GM19043 (cell line): ENCODE measurements at regions not wholly inside any gene's neighbourhood (a gene's known extent, or its start where the extent isn't known, plus 50 kb on each side); places are given as distances from the start of the nearest gene placed in this dataset.
A peak's percentile ranks its signal among the peaks of the same experiment; 100 is the strongest.

Experiments used
- ATAC-seq: cut with Tn5 transposase; IDR thresholded peaks from one replicate; pipeline ENCODE4 v1.9.1; 2021; ENCODE audit warnings: low read depth; ENCODE audit not compliant: unreplicated experiment

- ATAC-seq = no peak
Observed at GRCh38 chr16:85989863-85990643, 91.1 kb downstream of the IRF8 start.

- peak; percentile 47 for ATAC-seq
Observed at GRCh38 chr16:85990861-85991301, 91.9 kb downstream of the IRF8 start.

- ATAC-seq = no peak
Observed at GRCh38 chr16:85991425-85991824, 92.5 kb downstream of the IRF8 start.

DNA sequence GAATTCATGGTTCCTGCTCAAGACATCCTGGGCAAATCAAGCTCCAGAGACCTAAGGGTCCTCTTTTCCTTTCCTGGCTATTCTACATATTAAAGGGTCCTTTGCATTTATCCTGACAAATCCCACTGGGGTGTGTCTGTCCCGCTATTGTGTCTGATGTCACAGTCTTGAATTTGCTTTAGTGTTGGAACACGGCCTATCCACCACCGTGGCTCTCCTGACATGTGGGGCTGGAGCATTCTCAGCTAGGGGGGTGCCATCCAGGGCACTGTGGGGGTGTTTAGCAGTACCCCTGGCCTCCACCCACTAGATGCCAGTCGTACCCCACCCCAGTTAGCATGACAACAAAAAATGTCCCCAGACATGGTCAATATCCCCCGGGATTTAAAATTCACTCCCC, 92.9 kb downstream of the IRF8 start:
- no peak for ATAC-seq

- ATAC-seq = no peak
Observed at GRCh38 chr16:85992359-85992758, 93.4 kb downstream of the IRF8 start.

- ATAC-seq = no peak
Observed at GRCh38 chr16:85992779-85993178, 93.8 kb downstream of the IRF8 start.

- ATAC-seq = no peak
Observed at GRCh38 chr16:85994492-85995490, 95.8 kb downstream of the IRF8 start.

GRCh38 chr16:85995541-85996423, 96.8 kb downstream of the IRF8 start:
- ATAC-seq = no peak

DNA sequence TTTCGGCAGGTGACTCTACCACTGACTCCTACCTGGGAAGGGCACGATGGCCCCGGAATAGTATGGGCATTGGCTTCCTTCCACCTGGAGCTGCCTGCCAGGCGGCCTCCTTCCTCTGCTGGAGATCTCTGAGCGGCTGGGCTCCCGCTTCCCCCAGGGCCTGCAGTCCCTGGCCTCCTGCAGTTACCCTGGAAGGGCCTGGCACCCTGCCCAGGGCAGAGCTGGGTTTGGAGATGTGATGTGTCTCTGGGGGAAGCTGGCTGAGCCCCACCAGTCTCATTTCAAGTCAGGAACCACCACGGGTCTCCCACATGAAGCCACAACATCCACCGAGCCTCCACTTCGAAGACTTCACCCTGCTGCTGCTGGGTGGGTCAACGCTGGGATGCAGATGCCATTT, 97.9 kb downstream of the IRF8 start:
- ATAC-seq = no peak

DNA sequence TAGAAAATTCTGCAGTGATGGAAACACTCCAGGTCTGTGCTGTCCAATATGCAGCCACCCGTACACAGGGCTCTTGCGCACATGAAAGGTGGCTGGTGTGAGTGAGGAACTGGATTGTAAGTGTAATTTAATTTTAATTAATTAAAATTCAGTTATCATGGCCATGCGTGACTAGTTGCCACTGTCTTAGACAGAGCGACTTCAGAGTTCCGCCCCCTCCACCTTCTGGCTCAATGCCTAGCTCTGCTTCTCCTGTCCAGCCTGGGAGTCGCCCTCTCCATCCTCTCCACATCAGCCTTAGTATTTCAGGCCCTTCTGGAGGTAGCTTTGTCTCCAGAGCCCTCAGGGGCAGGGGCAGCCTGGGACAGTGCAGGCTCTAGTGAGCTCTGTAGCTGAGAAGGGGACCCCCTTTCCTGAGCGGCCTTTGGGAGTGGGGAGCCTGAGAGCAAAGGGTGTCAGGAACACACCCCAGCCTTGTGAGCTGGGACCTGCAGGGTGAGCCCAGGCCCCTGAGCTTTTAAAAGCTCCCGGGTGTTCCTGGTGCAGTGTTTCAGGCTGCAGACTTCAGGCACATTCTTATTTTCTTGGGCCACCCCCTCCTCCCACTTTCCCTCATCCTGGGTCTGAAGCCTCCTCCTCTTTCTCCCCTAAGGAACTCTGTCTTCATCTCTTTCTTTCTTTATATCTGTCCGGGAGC, 99.4 kb downstream of the IRF8 start:
- no peak for ATAC-seq

- no peak for ATAC-seq
Observed at GRCh38 chr16:85998868-85999729, 100.1 kb downstream of the IRF8 start.

DNA sequence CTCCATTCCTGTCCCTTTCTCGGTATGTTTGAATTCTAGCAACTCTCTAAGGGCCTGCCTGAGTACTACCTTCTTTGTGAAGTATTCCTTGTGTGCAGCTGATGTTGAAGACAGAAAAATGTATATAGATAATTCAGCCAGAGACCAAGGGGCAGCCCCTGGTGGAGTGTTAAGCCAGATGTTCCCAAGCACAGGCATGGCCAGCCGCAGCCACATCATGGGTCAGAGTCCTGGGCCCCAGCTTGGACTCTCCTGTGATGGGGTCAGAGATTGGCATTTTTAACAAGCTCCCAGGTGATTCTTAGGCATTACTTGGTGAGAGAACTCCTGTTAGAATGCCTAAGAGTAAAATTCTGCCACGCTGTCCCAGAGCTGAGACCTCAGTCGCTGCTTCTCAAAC, 100.8 kb downstream of the IRF8 start:
- ATAC-seq = no peak

DNA sequence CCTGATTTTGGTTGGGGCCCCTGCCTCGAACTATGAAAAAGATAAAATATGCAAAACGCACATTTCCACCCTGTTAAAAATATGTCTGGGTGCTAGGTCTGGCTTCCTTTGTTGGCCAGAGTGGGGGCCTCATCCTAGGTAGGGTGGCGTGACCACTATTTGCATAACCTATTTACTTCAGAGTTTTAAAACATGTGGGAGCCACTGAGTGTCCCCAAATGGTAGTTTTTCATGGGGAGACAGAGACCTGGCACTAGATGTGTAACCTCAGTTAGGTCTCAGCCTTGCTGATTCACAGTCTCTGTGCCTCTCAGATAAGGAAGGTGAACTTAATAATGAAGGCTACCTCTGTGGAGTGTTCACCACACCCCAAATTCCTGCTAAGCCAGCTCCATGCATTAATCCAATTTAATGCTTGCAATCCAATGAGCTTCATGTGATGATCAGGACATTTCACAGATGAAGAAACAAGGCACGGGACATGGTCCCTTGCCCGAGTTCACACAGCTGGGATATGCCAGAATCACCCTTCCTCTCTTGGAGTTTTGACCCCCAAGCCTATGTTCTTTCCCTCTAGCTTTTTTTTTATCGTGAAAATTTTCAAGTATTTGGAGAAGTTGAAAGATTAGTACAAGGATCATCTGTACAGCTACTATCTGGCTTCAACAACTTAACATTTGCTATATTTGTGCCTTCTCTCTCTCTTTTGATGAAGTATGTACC, 103.4 kb downstream of the IRF8 start:
- no peak for ATAC-seq

GRCh38 chr16:86007524-86007923, 108.6 kb downstream of the IRF8 start:
- no peak for ATAC-seq

GRCh38 chr16:86010680-86011141, 111.7 kb downstream of the IRF8 start:
- no peak for ATAC-seq

DNA sequence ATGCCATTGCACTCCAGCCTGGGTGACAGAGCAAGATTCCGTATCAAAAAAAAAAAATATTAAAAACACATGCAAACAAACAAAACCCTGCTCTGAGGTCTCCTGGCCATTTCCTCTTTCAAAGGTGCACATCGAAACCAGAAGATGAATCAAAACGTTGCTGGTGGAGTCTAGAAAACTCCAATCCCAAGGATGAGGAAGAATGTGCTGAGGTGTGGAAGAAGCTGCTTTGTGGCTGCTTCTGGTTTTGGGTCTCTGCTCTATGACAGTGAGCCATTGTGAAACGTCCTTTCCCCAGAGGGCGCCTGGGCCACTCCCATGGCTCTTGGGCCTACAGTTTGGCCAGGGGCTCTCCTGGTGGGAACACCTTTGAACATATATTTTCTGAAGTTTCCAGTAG, 112.6 kb downstream of the IRF8 start:
- ATAC-seq = no peak

- ATAC-seq = no peak
Observed at GRCh38 chr16:86012221-86012620, 113.3 kb downstream of the IRF8 start.

DNA sequence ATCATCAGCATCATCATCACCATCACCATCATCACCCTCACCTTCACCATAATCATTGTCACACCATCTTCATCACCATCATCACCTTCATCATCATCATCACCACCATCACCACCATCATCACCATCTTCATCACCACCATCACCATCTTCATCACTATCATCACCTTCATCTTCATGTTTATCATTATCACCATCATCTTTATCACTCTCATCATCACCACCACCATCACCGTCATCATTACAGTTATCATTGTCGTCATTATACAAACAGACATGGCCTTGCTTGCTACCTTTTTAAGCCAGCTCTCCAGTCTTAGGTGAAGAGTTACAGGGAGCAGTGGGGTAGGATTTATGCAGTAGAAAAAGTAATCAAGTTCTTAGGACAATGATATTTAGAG, 114.9 kb downstream of the IRF8 start:
- no peak for ATAC-seq
